ENCODE measurements at regions not wholly inside any gene's neighbourhood (a gene's known extent, or its start where the extent isn't known, plus 50 kb on each side); places are given as distances from the start of the nearest gene placed in this dataset.
"Not testable (repeated sequence)": the region's sequence is repeated elsewhere in the genome, so short reads cannot be mapped to it uniquely, and the experiment has no call there.

DNA sequence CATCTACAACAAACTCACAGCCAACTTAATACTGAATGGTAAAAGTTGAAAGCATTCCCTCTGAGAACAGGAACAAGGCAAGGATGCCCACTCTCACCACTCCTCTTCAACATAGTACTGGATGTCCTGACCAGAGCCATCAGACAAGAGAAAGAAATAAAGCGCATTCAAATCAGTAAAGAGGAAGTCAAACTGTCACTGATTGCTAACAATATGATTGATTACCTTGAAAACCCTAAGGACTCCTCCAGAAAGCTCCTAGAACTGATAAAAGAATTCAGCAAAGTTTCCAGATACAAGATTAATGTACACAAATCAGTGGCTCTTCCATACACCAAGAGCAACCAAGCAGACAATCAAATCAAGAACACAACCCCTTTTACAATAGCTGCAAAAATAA, 153.4 kb downstream of the LTN1 start:
- not testable (repeated sequence) for H3K4me1 ChIP-seq (ENCODE audit: insufficient read depth, low read length); H3K27ac ChIP-seq (ENCODE audit: low read depth, low read length); H3K9ac ChIP-seq (ENCODE audit: low read depth, low read length); H3K27me3 ChIP-seq (ENCODE audit: insufficient read depth, low read length); H3K9me3 ChIP-seq (ENCODE audit: insufficient read depth, low read depth, low read length); H3K4me3 ChIP-seq (ENCODE audit: low read length); H3K36me3 ChIP-seq (ENCODE audit: insufficient read depth, low read length)
- WGBS: 88% methylated on average over 1 of the region's 1 CpG

DNA sequence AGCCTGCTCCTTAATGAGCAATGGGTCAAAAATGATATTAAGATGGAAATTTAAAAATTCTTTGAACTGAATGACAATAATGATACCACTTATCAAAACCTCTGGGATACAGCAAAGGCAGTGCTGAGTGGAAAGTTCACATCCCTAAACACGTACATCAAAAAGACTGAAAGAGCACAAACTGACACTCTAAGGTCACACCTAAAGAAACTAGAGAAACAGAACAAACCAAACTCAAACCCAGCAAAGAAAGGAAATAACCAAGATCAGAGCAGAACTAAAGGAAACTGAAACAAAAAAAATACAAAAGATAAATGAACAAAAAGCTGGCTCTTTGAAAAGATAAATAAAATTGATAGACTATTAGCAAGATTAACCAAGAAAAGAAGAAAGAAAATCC, 155.3 kb downstream of the LTN1 start:
- H3K36me3 ChIP-seq (ENCODE audit: insufficient read depth, low read length); H3K4me3 ChIP-seq (ENCODE audit: low read length); H3K4me1 ChIP-seq (ENCODE audit: insufficient read depth, low read length); H3K27ac ChIP-seq (ENCODE audit: low read depth, low read length); H3K9me3 ChIP-seq (ENCODE audit: insufficient read depth, low read depth, low read length); H3K27me3 ChIP-seq (ENCODE audit: insufficient read depth, low read length); H3K9ac ChIP-seq (ENCODE audit: low read depth, low read length): not testable (repeated sequence)
- 88% methylated on average over 1 of the region's 1 CpG for WGBS

DNA sequence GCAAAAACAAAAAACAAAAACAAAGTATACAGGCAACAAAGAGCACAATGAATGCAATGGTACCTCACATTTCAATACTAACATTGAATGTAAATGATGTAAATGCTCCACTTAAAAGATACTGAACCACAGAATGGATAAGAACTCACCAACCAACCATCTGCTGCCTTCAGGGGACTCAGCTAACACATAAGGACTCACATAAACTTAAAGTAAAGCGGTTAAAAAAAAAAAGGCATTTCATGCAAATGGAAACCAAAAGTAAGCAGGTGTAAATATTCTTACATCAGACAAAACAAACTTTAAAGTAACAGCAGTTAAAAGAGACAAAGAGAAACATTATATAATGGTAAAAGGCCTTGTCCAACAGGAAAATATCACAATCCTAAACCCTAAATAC, 156.1 kb downstream of the LTN1 start:
- not testable (repeated sequence) for H3K4me3 ChIP-seq (ENCODE audit: low read length); H3K9ac ChIP-seq (ENCODE audit: low read depth, low read length)
- 100% methylated on average over 1 of the region's 1 CpG for WGBS

DNA sequence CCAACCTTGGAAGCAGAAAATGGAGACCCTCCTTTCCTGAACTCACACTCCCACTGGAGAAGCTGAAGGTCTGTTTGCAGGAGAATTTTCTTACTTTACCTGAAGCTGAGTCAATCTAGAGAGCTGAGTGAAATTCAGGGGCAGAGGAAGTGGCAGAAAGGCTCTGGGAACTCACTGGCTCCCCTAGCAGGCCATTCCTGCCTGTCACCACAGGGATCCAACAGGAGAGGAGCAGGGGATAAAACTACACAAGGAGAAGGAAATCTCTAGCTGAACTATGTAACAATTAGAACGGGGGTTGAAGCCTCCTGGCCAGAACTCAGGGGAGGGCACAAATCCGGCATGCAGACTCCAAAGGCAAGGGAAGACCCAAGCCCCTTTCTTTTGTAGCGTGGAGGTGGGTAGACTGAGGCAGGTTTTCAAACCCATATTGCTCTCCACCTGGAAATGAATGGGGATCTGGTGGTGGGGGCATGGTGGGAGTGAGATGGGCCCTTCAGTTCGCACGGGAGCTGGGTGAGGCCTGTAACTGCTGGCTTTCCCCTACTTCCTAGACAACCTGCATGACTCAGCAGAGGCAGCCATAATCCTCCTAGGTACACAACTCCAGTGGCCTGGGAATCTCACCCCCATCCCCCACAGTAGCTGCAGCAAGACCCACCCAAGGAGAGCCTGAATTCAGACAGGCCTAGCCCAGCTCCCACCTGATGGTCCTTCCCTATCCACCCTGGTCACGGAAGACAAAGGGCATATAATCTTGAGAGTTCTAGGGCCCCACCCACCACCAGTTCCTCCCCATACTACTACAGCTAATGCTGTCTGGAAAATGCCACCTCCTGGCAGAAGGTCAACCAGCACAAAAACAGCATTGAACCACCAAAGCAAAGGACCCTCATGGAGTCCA, 158.1 kb downstream of the LTN1 start:
- WGBS: 91% methylated on average over 6 of the region's 6 CpGs
- Histone ChIP-seq H3K27me3 (ENCODE audit: insufficient read depth, low read length) (no peaks in the 10 kb centered on the region), H3K4me3 (ENCODE audit: low read length) (no peak overlapping the region), H3K4me1 (ENCODE audit: insufficient read depth, low read length) (no peaks in the 10 kb centered on the region), H3K36me3 (ENCODE audit: insufficient read depth, low read length) (no peaks in the 10 kb centered on the region), H3K9me3 (ENCODE audit: insufficient read depth, low read depth, low read length) (no peaks in the 10 kb centered on the region), H3K9ac (ENCODE audit: low read depth, low read length) (no peak overlapping the region), H3K27ac (ENCODE audit: low read depth, low read length) (no peak overlapping the region)

More for the DNA sequence above, 156.1 kb downstream of the LTN1 start:
- not testable (repeated sequence) for H3K36me3 ChIP-seq (ENCODE audit: insufficient read depth, low read length); H3K27ac ChIP-seq (ENCODE audit: low read depth, low read length); H3K9me3 ChIP-seq (ENCODE audit: insufficient read depth, low read depth, low read length); H3K27me3 ChIP-seq (ENCODE audit: insufficient read depth, low read length); H3K4me1 ChIP-seq (ENCODE audit: insufficient read depth, low read length)

DNA sequence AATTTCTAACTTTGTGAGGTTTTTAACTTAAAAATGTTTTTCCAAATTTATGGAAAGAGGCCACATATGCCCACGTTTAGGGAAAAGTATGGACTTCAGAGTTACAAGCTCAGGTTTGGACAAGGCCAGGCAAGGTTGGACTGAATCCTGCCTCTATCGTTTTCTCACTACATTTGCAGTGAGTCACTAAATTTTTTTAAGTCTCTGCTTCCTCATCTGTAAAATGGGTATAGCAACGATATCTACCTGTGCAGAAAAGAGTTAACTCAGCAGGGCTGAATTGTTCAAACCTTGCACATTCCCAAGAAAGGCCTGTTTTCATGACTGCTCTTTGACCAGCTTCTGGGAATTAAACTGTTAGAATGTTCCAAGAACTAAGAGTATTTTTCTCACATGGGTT, 159.1 kb downstream of the LTN1 start:
- over 99% methylated on average over 3 of the region's 3 CpGs for WGBS
- Histone ChIP-seq H3K27ac (ENCODE audit: low read depth, low read length) (no peak overlapping the region), H3K4me3 (ENCODE audit: low read length) (no peak overlapping the region), H3K27me3 (ENCODE audit: insufficient read depth, low read length) (no peaks in the 10 kb centered on the region), H3K4me1 (ENCODE audit: insufficient read depth, low read length) (no peaks in the 10 kb centered on the region), H3K9ac (ENCODE audit: low read depth, low read length) (no peak overlapping the region), H3K36me3 (ENCODE audit: insufficient read depth, low read length) (no peaks in the 10 kb centered on the region), H3K9me3 (ENCODE audit: insufficient read depth, low read depth, low read length) (no peaks in the 10 kb centered on the region)

DNA sequence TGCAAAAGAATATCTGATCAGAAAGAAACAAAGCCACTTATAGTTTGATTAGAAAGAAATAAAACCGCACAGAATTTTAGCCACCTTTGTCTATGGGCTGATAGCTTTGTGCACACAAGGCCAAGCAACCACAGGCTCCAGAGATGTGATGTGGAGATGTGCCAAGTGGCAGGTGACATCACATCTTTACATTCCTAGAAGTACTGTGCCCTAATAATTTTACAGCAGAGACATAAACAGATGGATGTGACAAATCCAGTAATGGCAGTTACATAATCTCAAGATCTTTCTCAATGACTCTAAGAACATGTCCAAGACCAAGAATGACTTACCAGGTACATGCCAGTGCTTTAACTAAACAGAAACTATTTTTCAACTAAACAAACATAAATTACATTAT, 159.5 kb downstream of the LTN1 start:
- Histone ChIP-seq H3K4me3 (ENCODE audit: low read length) (no peak overlapping the region), H3K36me3 (ENCODE audit: insufficient read depth, low read length) (no peaks in the 10 kb centered on the region), H3K9ac (ENCODE audit: low read depth, low read length) (no peak overlapping the region), H3K27ac (ENCODE audit: low read depth, low read length) (no peak overlapping the region), H3K27me3 (ENCODE audit: insufficient read depth, low read length) (no peaks in the 10 kb centered on the region), H3K4me1 (ENCODE audit: insufficient read depth, low read length) (no peaks in the 10 kb centered on the region), H3K9me3 (ENCODE audit: insufficient read depth, low read depth, low read length) (no peaks in the 10 kb centered on the region)
- WGBS: 100% methylated on average over 1 of the region's 1 CpG

DNA sequence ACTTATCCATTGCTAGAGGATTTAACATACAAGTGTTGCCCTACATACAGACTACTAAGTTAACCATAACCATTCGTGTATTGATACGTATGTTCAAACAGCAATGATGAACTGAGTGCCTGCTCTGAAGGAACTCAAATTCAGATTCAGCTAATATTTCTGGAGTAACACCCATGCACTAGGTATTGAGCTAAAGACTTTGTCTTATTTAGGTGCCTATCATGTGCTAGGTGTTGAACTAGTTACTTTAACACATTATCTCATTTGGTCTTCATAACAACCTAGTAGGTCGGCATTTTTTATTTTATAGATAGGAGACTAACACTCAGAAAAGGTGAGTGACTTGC, 160.0 kb downstream of the LTN1 start:
- Histone ChIP-seq H3K9ac (ENCODE audit: low read depth, low read length) (no peak overlapping the region), H3K27ac (ENCODE audit: low read depth, low read length) (no peak overlapping the region), H3K4me3 (ENCODE audit: low read length) (no peak overlapping the region), H3K27me3 (ENCODE audit: insufficient read depth, low read length) (no peaks in the 10 kb centered on the region), H3K4me1 (ENCODE audit: insufficient read depth, low read length) (no peaks in the 10 kb centered on the region), H3K36me3 (ENCODE audit: insufficient read depth, low read length) (no peaks in the 10 kb centered on the region), H3K9me3 (ENCODE audit: insufficient read depth, low read depth, low read length) (no peaks in the 10 kb centered on the region)
- whole genome bisulfite sequencing: 95% methylated on average over 3 of the region's 3 CpGs

DNA sequence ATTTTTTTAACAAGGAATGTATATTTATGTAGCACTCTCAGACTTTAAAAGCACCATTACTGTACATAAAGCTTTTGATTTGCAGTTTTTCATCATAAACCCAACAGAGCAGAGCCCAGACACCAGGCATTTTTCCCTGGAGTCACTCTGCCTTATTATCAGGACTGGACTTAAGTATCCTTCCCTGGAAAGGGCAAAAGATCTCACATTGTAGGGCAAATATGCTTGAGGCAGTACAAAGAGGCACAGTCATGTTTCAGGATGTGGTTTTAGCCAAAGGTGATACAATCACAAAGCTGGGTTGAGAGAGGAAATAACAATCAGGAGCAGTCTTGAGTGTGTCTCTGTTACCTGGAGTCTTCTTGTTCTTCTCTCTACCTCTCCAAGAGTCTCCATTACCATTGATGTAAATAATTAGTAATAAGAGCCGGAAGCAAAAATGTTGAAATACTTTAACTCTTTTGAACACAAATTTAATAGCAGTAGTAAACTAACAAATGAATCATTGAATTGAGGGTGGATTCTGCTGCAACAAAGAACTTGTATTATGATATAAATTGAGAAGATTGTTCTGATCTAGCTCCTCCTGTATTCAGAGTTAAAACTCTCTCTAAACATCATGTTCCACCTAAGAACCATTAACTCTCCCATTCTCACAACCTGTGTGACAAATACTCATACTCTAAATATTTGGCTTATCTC, 160.5 kb downstream of the LTN1 start:
- no CpG with 5 or more reads among the region's 1 CpG for WGBS

DNA sequence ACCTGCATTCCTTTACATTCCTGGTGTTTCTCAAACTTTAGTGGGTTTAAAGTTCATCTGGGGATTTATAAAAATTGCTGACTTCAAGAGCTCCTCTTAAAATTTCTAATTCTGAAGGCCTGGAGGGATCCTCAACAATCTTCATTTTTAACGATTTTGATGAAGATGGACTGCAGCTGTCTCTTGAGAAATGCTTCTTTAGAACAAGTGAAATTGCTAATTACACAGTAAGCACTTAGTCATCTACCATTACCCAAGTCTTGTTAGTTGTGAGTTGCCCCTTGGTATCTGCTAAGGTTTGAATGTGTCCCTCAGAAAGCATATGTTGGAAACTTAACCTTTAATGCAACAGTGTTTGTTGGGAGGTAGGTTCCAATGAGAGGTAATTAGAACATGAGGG, 163.7 kb downstream of the LTN1 start:
- H3K9me3 ChIP-seq (ENCODE audit: insufficient read depth, low read depth, low read length): no peaks in the 10 kb centered on the region
- H3K27ac ChIP-seq (ENCODE audit: low read depth, low read length): no peak overlapping the region
- no peak overlapping the region for H3K4me3 ChIP-seq (ENCODE audit: low read length)
- no peaks in the 10 kb centered on the region for H3K27me3 ChIP-seq (ENCODE audit: insufficient read depth, low read length)
- no peaks in the 10 kb centered on the region for H3K4me1 ChIP-seq (ENCODE audit: insufficient read depth, low read length)
- 100% methylated on average over 1 of the region's 1 CpG for WGBS
- no peak overlapping the region for H3K9ac ChIP-seq (ENCODE audit: low read depth, low read length)
- H3K36me3 ChIP-seq (ENCODE audit: insufficient read depth, low read length): no peaks in the 10 kb centered on the region

More for the DNA sequence above, 160.5 kb downstream of the LTN1 start:
- H3K27ac ChIP-seq (ENCODE audit: low read depth, low read length): no peak overlapping the region
- no peaks in the 10 kb centered on the region for H3K9me3 ChIP-seq (ENCODE audit: insufficient read depth, low read depth, low read length)
- H3K9ac ChIP-seq (ENCODE audit: low read depth, low read length): no peak overlapping the region
- H3K27me3 ChIP-seq (ENCODE audit: insufficient read depth, low read length): no peaks in the 10 kb centered on the region
- H3K36me3 ChIP-seq (ENCODE audit: insufficient read depth, low read length): no peaks in the 10 kb centered on the region
- no peaks in the 10 kb centered on the region for H3K4me1 ChIP-seq (ENCODE audit: insufficient read depth, low read length)
- no peak overlapping the region for H3K4me3 ChIP-seq (ENCODE audit: low read length)

DNA sequence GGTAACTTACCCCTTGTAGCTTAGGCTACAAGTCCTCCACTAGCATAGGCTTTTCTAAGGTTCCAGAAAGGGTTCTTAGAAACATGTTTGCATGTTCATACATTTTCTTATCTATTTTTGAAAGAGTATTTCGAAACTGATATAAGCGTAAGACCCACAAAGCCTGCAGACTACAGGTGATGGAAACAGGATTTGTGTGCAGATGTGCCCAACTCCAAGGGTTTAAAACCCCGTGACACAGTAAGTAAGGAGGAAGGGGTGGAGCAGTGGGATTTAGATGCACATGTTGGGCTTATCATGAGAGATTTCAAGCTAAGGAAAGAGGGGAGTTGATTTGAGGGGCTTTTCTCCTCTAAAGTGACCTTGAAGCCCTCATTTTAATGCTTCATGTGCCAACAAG, 164.7 kb downstream of the LTN1 start:
- H3K27me3 ChIP-seq (ENCODE audit: insufficient read depth, low read length): no peaks in the 10 kb centered on the region
- H3K36me3 ChIP-seq (ENCODE audit: insufficient read depth, low read length): no peaks in the 10 kb centered on the region
- H3K9me3 ChIP-seq (ENCODE audit: insufficient read depth, low read depth, low read length): no peaks in the 10 kb centered on the region
- no peak overlapping the region for H3K4me3 ChIP-seq (ENCODE audit: low read length)
- 91% methylated on average over 3 of the region's 3 CpGs for WGBS
- no peak overlapping the region for H3K9ac ChIP-seq (ENCODE audit: low read depth, low read length)
- no peak overlapping the region for H3K27ac ChIP-seq (ENCODE audit: low read depth, low read length)
- no peaks in the 10 kb centered on the region for H3K4me1 ChIP-seq (ENCODE audit: insufficient read depth, low read length)

DNA sequence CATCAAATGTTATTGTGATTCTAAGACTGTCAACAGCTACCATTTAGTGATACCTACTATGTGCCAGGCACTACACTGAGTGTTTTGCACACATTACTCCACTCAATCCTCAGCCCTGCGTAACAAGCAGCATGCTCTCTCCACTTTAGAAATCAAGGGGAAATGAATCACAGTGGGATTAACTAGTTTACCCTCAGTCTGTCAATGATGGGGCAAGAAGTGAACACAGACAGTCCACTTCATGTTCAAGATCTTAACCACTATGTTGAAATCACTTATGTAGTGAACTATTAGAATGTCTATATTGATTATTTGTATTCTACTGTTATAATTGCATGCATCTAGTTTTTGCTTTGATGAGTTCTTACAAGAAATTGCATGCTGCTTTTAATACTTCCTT, 165.3 kb downstream of the LTN1 start:
- H3K36me3 ChIP-seq (ENCODE audit: insufficient read depth, low read length): no peaks in the 10 kb centered on the region
- H3K9ac ChIP-seq (ENCODE audit: low read depth, low read length): no peak overlapping the region
- WGBS: 96% methylated on average over 1 of the region's 1 CpG
- no peak overlapping the region for H3K27ac ChIP-seq (ENCODE audit: low read depth, low read length)
- no peaks in the 10 kb centered on the region; the same call in 1 of the 2 replicates for H3K4me1 ChIP-seq (ENCODE audit: insufficient read depth, low read length)
- no peaks in the 10 kb centered on the region for H3K27me3 ChIP-seq (ENCODE audit: insufficient read depth, low read length)
- no peak overlapping the region for H3K4me3 ChIP-seq (ENCODE audit: low read length)
- no peaks in the 10 kb centered on the region for H3K9me3 ChIP-seq (ENCODE audit: insufficient read depth, low read depth, low read length)
